22Rv1 (cell line): ENCODE measurements at regions not wholly inside any gene's neighbourhood (a gene's known extent, or its start where the extent isn't known, plus 50 kb on each side); places are given as distances from the start of the nearest gene placed in this dataset.
"Not testable (repeated sequence)": the region's sequence is repeated elsewhere in the genome, so short reads cannot be mapped to it uniquely, and the experiment has no call there.

Source experiments
- CTCF ChIP-seq: fragments of 450-650 bp; IDR thresholded peaks from 2 replicates; pipeline ENCODE4 v1.5.1; 2017; ENCODE audit warnings: mild to moderate bottlenecking
- ZFX ChIP-seq: fragments of 450-650 bp; IDR thresholded peaks from 2 replicates; pipeline ENCODE4 v1.6.1; 2017; ENCODE audit warnings: antibody characterized with exemption, borderline replicate concordance

DNA sequence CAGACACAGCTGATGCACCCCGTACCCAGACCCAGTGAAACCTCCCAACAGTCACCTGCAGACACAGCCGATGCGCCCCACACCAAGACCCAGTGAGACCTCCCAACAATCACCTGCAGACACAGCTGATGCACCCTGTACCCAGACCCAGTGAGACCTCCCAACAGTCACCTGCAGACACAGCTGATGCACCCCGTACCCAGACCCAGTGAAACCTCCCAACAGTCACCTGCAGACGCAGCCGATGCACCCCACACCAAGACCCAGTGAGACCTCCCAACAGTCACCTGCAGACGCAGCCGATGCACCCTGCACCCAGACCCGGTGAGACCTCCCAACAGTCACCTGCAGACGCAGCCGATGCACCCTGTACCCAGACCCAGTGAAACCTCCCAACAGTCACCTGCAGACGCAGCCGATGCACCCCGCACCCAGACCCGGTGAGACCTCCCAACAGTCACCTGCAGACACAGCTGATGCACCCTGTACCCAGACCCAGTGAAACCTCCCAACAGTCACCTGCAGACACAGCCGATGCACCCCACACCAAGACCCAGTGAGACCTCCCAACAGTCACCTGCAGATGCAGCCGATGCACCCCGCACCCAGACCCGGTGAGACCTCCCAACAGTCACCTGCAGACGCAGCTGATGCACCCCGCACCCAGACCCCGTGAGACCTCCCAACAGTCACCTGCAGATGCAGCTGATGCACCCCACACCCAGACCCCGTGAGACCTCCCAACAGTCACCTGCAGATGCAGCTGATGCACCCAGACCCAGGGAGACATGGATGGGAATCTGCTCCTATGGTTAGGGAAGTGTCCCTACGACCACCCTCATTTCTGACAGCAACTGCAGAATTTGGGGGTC is 178.3 kb upstream of the C1orf174 start:
- TF ChIP-seq CTCF, ZFX: not testable (repeated sequence)
